Activated T-helper 2 cell treated with anti-CD3 and anti-CD28 coated beads, Interferon-gamma antibody, Interleukin-2, Interleukin-4, amounts not matched to agents 10 μg/mL and 5 μg/mL and 100 μg/mL, durations not matched to agents 14 hours and 24 hours and 36 hours (primary cell): ENCODE measurements at regions not wholly inside any gene's neighbourhood (a gene's known extent, or its start where the extent isn't known, plus 50 kb on each side); places are given as distances from the start of the nearest gene placed in this dataset.

Experiments used
- DNase-seq: peaks from one replicate; pipeline ENCODE4 v3.0.0; 2021; ENCODE audit warnings: low spot score
- H3K27ac Mint-ChIP-seq: one replicate; pipeline ENCODE4 v1.8.0; 2021; ENCODE audit warnings: mixed read lengths
- H3K27me3 Mint-ChIP-seq: one replicate; pipeline ENCODE4 v1.8.0; 2021; ENCODE audit warnings: low read depth, mixed read lengths
- H3K36me3 Mint-ChIP-seq: one replicate; pipeline ENCODE4 v1.8.0; 2021; ENCODE audit warnings: low read depth, mixed read lengths
- H3K4me1 Mint-ChIP-seq: one replicate; pipeline ENCODE4 v1.8.0; 2021; ENCODE audit warnings: low read depth, mixed read lengths
- H3K4me3 Mint-ChIP-seq: one replicate; pipeline ENCODE4 v1.8.0; 2021; ENCODE audit warnings: low read depth, mild to moderate bottlenecking, moderate library complexity, mixed read lengths
- H3K9me3 Mint-ChIP-seq: one replicate; pipeline ENCODE4 v1.8.0; 2021; ENCODE audit warnings: mixed read lengths
- intact Hi-C: fragments of 100-400 bp; cut with micrococcal nuclease; formaldehyde crosslinking; loops from one replicate; pipeline ENCODE4 v1.15.1; 2023

- intact Hi-C loops, result no loop called here
- no peaks in the 10 kb centered on the region for H3K4me1 Mint-ChIP-seq
- H3K27ac Mint-ChIP-seq, result no peak overlapping the region
- no peak overlapping the region for H3K4me3 Mint-ChIP-seq
- H3K36me3 Mint-ChIP-seq, result no peaks in the 10 kb centered on the region
- no peaks in the 10 kb centered on the region for H3K27me3 Mint-ChIP-seq
- DNase-seq, result no peak
- H3K9me3 Mint-ChIP-seq, result peaks cover 34% of the 10 kb centered on the region
These were observed 391.0 kb downstream of the CBLN4 start for GRCh38 chr20:55614220-55614757.

- peaks cover 31% of the 10 kb centered on the region for H3K9me3 Mint-ChIP-seq
- H3K27ac Mint-ChIP-seq, result no peak overlapping the region
- H3K27me3 Mint-ChIP-seq, result no peaks in the 10 kb centered on the region
- no peak for DNase-seq
- intact Hi-C loops, result no loop called here
- no peak overlapping the region for H3K4me3 Mint-ChIP-seq
- no peaks in the 10 kb centered on the region for H3K36me3 Mint-ChIP-seq
- H3K4me1 Mint-ChIP-seq, result no peaks in the 10 kb centered on the region
These were observed 394.6 kb downstream of the CBLN4 start for GRCh38 chr20:55610756-55611155.

- Mint-ChIP-seq H3K9me3 (peaks cover 30% of the 10 kb centered on the region), H3K27me3 (no peaks in the 10 kb centered on the region), H3K4me3 (no peak overlapping the region), H3K27ac (no peak overlapping the region), H3K4me1 (no peaks in the 10 kb centered on the region), H3K36me3 (no peaks in the 10 kb centered on the region)
- intact Hi-C loops, result no loop called here
- no peak for DNase-seq
These were observed 399.7 kb downstream of the CBLN4 start for GRCh38 chr20:55605594-55605993.

GRCh38 chr20:55597526-55597925, 407.8 kb downstream of the CBLN4 start:
- no peak for DNase-seq
- intact Hi-C loops, result no loop called here
- H3K4me3 Mint-ChIP-seq, result no peak overlapping the region
- H3K9me3 Mint-ChIP-seq, result peaks cover 15% of the 10 kb centered on the region
- no peaks in the 10 kb centered on the region for H3K27me3 Mint-ChIP-seq
- no peaks in the 10 kb centered on the region for H3K36me3 Mint-ChIP-seq
- H3K4me1 Mint-ChIP-seq, result no peaks in the 10 kb centered on the region
- no peak overlapping the region for H3K27ac Mint-ChIP-seq

- intact Hi-C loops, result no loop called here
These were observed 408.9 kb downstream of the CBLN4 start for GRCh38 chr20:55596431-55596830.

GRCh38 chr20:55592866-55593265, 412.5 kb downstream of the CBLN4 start:
- Mint-ChIP-seq H3K27me3 (no peaks in the 10 kb centered on the region), H3K36me3 (no peaks in the 10 kb centered on the region), H3K27ac (no peak overlapping the region), H3K4me1 (no peaks in the 10 kb centered on the region), H3K9me3 (peaks cover 11% of the 10 kb centered on the region), H3K4me3 (no peak overlapping the region)
- no peak for DNase-seq
- intact Hi-C loops, result no loop called here

More at GRCh38 chr20:55596431-55596830, 408.9 kb downstream of the CBLN4 start:
- no peak for DNase-seq
- Mint-ChIP-seq H3K27ac (no peak overlapping the region), H3K4me1 (no peaks in the 10 kb centered on the region), H3K9me3 (peaks cover 9% of the 10 kb centered on the region), H3K36me3 (no peaks in the 10 kb centered on the region), H3K27me3 (no peaks in the 10 kb centered on the region), H3K4me3 (no peak overlapping the region)

- Mint-ChIP-seq H3K9me3 (peaks cover 8% of the 10 kb centered on the region), H3K27me3 (no peaks in the 10 kb centered on the region), H3K4me1 (no peaks in the 10 kb centered on the region), H3K4me3 (no peak overlapping the region), H3K36me3 (no peaks in the 10 kb centered on the region), H3K27ac (no peak overlapping the region)
- no peak for DNase-seq
- intact Hi-C loops, result no loop called here
These were observed 418.7 kb downstream of the CBLN4 start for GRCh38 chr20:55586610-55587009.

- Mint-ChIP-seq H3K4me1 (no peaks in the 10 kb centered on the region), H3K36me3 (no peaks in the 10 kb centered on the region), H3K4me3 (no peak overlapping the region), H3K27ac (no peak overlapping the region), H3K27me3 (no peaks in the 10 kb centered on the region), H3K9me3 (peaks cover 8% of the 10 kb centered on the region)
- no peak for DNase-seq
- intact Hi-C loops, result no loop called here
These were observed 420.4 kb downstream of the CBLN4 start for GRCh38 chr20:55584964-55585363.

GRCh38 chr20:55584307-55584706, 421.0 kb downstream of the CBLN4 start:
- DNase-seq, result no peak
- Mint-ChIP-seq H3K36me3 (no peaks in the 10 kb centered on the region), H3K27me3 (no peaks in the 10 kb centered on the region), H3K4me1 (no peaks in the 10 kb centered on the region), H3K9me3 (peaks cover 7% of the 10 kb centered on the region), H3K4me3 (no peak overlapping the region), H3K27ac (no peak overlapping the region)
- intact Hi-C loops, result no loop called here

GRCh38 chr20:55583036-55583435, 422.3 kb downstream of the CBLN4 start:
- Mint-ChIP-seq H3K36me3 (no peaks in the 10 kb centered on the region), H3K4me3 (no peak overlapping the region), H3K27me3 (no peaks in the 10 kb centered on the region), H3K9me3 (peaks cover 7% of the 10 kb centered on the region), H3K4me1 (no peaks in the 10 kb centered on the region), H3K27ac (no peak overlapping the region)
- intact Hi-C loops, result no loop called here
- DNase-seq, result no peak

- Mint-ChIP-seq H3K27me3 (no peaks in the 10 kb centered on the region), H3K36me3 (no peaks in the 10 kb centered on the region), H3K9me3 (peaks cover 7% of the 10 kb centered on the region), H3K27ac (no peak overlapping the region), H3K4me1 (no peaks in the 10 kb centered on the region), H3K4me3 (no peak overlapping the region)
- intact Hi-C loops, result no loop called here
- DNase-seq, result no peak
These were observed 422.8 kb downstream of the CBLN4 start for GRCh38 chr20:55582498-55582897.

- Mint-ChIP-seq H3K27me3 (no peaks in the 10 kb centered on the region), H3K9me3 (peaks cover 7% of the 10 kb centered on the region), H3K36me3 (no peaks in the 10 kb centered on the region), H3K4me1 (no peaks in the 10 kb centered on the region), H3K27ac (no peak overlapping the region), H3K4me3 (no peak overlapping the region)
- intact Hi-C loops, result no loop called here
- no peak for DNase-seq
These were observed 423.8 kb downstream of the CBLN4 start for GRCh38 chr20:55581519-55581918.

- peaks cover 7% of the 10 kb centered on the region for H3K9me3 Mint-ChIP-seq
- H3K27me3 Mint-ChIP-seq, result no peaks in the 10 kb centered on the region
- no peaks in the 10 kb centered on the region for H3K36me3 Mint-ChIP-seq
- H3K27ac Mint-ChIP-seq, result no peak overlapping the region
- DNase-seq, result no peak
- intact Hi-C loops, result no loop called here
- no peaks in the 10 kb centered on the region for H3K4me1 Mint-ChIP-seq
- no peak overlapping the region for H3K4me3 Mint-ChIP-seq
These were observed 424.8 kb downstream of the CBLN4 start for GRCh38 chr20:55580475-55580874.

- intact Hi-C loops, result no loop called here
- Mint-ChIP-seq H3K27me3 (no peaks in the 10 kb centered on the region), H3K4me3 (no peak overlapping the region), H3K4me1 (no peaks in the 10 kb centered on the region), H3K36me3 (no peaks in the 10 kb centered on the region), H3K9me3 (peaks cover 7% of the 10 kb centered on the region), H3K27ac (no peak overlapping the region)
- DNase-seq, result no peak
These were observed 425.5 kb downstream of the CBLN4 start for GRCh38 chr20:55579802-55580201.
